ENCODE measurements at regions not wholly inside any gene's neighbourhood (a gene's known extent, or its start where the extent isn't known, plus 50 kb on each side); places are given as distances from the start of the nearest gene placed in this dataset.

- POLR2A ChIA-PET (ENCODE audit: unreplicated experiment), result no interaction called here
- in situ Hi-C loops (cut with MboI; ENCODE audit: low sequenced_read_pairs) (no loop called here), dilution Hi-C loops (cut with HindIII; ENCODE audit: low sequenced_read_pairs, unreplicated experiment) (no loop called here), intact Hi-C loops (cut with micrococcal nuclease) (no loop called here)
- CTCF ChIA-PET, result interaction anchor here (0.6 to 0.9 kb wide), 2 partner anchors 17 to 100 kb away, joined by 3 read pairs; no protein-coding TSS in a partner anchor
- Histone ChIP-seq H3K4me1 (ENCODE audit: control insufficient read depth, insufficient read depth, low read length) (no peaks in the 10 kb centered on the region), H2BK120ac (ENCODE audit: low read depth, low read length) (no peak overlapping the region), H3K4ac (ENCODE audit: low read depth, low read length) (no peak overlapping the region), H2BK5ac (ENCODE audit: low read depth, low read length, poor library complexity, severe bottlenecking) (no peak overlapping the region), H3K56ac (ENCODE audit: extremely low read depth, insufficient read depth, low read length) (no peak overlapping the region), H3K14ac (replicated peaks; ENCODE audit: low read depth, low read length) (no peak overlapping the region), H4K91ac (ENCODE audit: insufficient read depth, low read depth, low read length) (no peak overlapping the region), H2BK15ac (ENCODE audit: low read depth, low read length) (no peak overlapping the region), H3K18ac (ENCODE audit: low read depth, low read length) (no peak overlapping the region), H3K79me1 (ENCODE audit: low read depth in 1 of 2, low read length in 2 of 2) (no peaks in the 10 kb centered on the region), H3K9ac (ENCODE audit: low read depth, low read length) (no peak overlapping the region), H3K23ac (ENCODE audit: low read depth, low read length) (no peak overlapping the region), H3K36me3 (ENCODE audit: control insufficient read depth, insufficient read depth, low read length) (no peaks in the 10 kb centered on the region), H3K9me3 (ENCODE audit: control insufficient read depth, insufficient read depth, low read length) (no peaks in the 10 kb centered on the region), H2BK20ac (ENCODE audit: low read depth, low read length) (no peak overlapping the region), H2AFZ (replicated peaks; ENCODE audit: low read length, poor library complexity) (no peak overlapping the region), H4K8ac (ENCODE audit: low read depth in 2 of 2, low read length in 2 of 2) (no peak overlapping the region), H3K27me3 (ENCODE audit: control insufficient read depth, insufficient read depth, low read length) (no peaks in the 10 kb centered on the region), H2AK9ac (replicated peaks; ENCODE audit: low read depth, low read length, poor library complexity) (no peak overlapping the region), H2AK5ac (ENCODE audit: low read depth, low read length) (no peak overlapping the region), H3K9me1 (ENCODE audit: insufficient read depth, low read length) (no peaks in the 10 kb centered on the region; the same call in 1 of the 2 replicates), H3K4me3 (ENCODE audit: insufficient read depth, low read depth, low read length) (no peak overlapping the region), H3K27ac (ENCODE audit: insufficient read depth, low read length) (no peak overlapping the region), H4K20me1 (ENCODE audit: insufficient read depth, low read length) (no peaks in the 10 kb centered on the region), H4K5ac (ENCODE audit: low read depth, low read length) (no peak overlapping the region), H3K4me2 (ENCODE audit: low read depth, low read length) (no peak overlapping the region)
- DNase-seq, result no peak
- TF ChIP-seq RCOR1 (IDR thresholded peaks at IDR 0.05; ENCODE audit: insufficient replicate concordance, low read length), result no peak
- no peak for TF ChIP-seq SMC3 (IDR thresholded peaks at IDR 0.05; ENCODE audit: low read depth, low read length)
- ATAC-seq (ENCODE audit: low read depth), result no peak
- no TSS peak for BruUV-seq (replicated peaks)
- WGBS, 2 experiments (ENCODE audit: extremely low coverage in 2 of 2, insufficient read length in 1 of 2), result 100% methylated on average over 1 of the region's 3 CpGs; no CpG with 5 or more reads in 1 of the 2 experiments
Observed at GRCh38 chr6:23396949-23397348, 729.1 kb upstream of the NRSN1 start.
